CD4-positive, alpha-beta T cell treated with Interleukin-12 subunit alpha and Interleukin-12 subunit beta, for 1 hour (primary cell): ENCODE measurements at regions not wholly inside any gene's neighbourhood (a gene's known extent, or its start where the extent isn't known, plus 50 kb on each side); places are given as distances from the start of the nearest gene placed in this dataset.

Source experiments
- DNase-seq: peaks from one replicate; pipeline ENCODE4 v3.0.0-alpha.2; 2020

DNA sequence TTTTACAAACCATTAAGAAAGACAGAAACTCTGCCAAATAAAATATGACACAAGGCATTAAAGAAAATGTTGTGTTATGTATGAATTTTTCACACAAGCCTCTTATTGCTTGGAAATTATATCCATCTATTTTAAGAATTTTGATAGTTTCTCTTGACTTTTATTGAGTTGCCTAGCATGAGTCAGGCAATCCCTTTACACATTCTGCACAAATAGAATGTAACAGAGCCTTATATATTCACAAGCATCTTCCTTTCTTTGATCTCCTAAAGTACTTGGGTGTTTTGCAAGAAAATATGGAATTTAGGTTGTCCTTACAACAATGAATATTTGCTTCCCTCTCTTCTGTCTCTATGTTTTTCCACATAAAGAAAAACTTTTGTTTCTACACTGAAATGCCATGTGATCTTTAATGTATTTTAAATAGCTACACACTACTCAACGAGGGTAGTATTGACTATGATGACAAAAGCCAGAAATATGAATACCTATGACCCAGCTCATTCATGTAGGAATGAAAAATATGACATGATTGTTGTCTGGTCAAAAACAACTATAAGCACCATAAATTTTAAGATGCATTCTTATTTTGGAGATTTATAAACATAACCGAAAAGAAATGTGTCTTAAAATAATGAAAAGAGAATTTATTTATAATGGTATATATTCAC, 398.8 kb downstream of the GUCY1A2 start:
- DNase-seq: no peak

DNA sequence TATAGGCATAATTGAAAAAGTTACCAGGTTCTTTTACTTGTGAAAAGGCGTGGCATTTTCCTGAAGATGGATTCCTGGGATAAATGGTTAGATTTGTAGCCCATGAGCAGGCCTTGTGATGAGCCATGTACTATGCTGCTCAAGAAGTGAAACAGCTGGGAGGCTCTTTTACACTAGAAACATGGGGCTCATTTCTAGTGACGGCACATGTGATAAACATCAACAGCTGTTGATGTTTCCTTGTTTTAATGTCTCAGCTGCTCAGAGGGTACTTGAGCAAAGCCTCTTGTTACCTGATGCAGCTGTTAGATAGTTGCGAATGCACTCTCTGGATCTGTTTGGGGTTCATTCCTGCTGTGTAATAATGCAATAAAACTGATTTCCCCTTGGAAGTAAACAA, 396.8 kb downstream of the GUCY1A2 start:
- DNase-seq: no peak
